K562 (cell line): ENCODE measurements at regions not wholly inside any gene's neighbourhood (a gene's known extent, or its start where the extent isn't known, plus 50 kb on each side); places are given as distances from the start of the nearest gene placed in this dataset.

Experiments used
- ATAC-seq: fragments of 200-7000 bp; cut with Tn5 transposase; 3 replicates; pipeline ENCODE4 v1.9.1; 2020; ENCODE audit warnings: moderate library complexity
- BruUV-seq: library from RNA; stranded (reverse); fragments of 400-500 nt; replicated peaks from 2 replicates; lab custom pipeline; 2021; lab: Mats Ljungman, UMichigan
- CTCF ChIA-PET: fragments of 300-600 bp; formaldehyde crosslinking; extraction: SDS; loops from one replicate; lab custom pipeline; 2021; ENCODE audit warnings: low intra/inter-chr PET ratio; lab: Yijun Ruan, JAX
- POLR2A ChIA-PET: fragments of 300-600, 350-650 bp; sonication (Branson Sonifier 250); formaldehyde crosslinking; extraction: SDS; loops from one replicate; lab custom pipeline; 2021; ENCODE audit warnings: antibody characterized with exemption, inconsistent platforms; lab: Yijun Ruan, JAX
- DNase-seq, 4 experiments: peaks; one replicate each; pipeline versions ENCODE4 v3.0.0 to v3.0.0-alpha.2; 2011 to 2018; ENCODE audit warnings: low spot score in 3 of 4, mixed read lengths in 3 of 4; ENCODE audit errors: extremely low read depth in 1 of 4
- FAIRE-seq: peaks from 2 replicates; lab custom pipeline; 2011; peaks lifted over from hg19 to GRCh38; lab: Jason Lieb, UNC
- H2AFZ ChIP-seq: 2 replicates; pipeline ENCODE4 v1.6.0; 2011; ENCODE audit warnings: low read depth, low read length, control low read depth, inconsistent platforms
- H3K27ac ChIP-seq: fragments of 200-600 bp; 3 replicates; pipeline ENCODE4 v1.8.0; 2011; ENCODE audit warnings: low read depth, mild to moderate bottlenecking, control low read depth, inconsistent platforms, low read length, moderate library complexity, mixed read lengths; ENCODE audit errors: extremely low read depth
- H3K27me3 ChIP-seq, 2 experiments: fragments of 300-600 bp in 1 of 2; 2 replicates in 1 of 2; 3 replicates in 1 of 2; pipeline versions ENCODE4 v1.6.0 to v1.8.0; 2011; ENCODE audit warnings: inconsistent platforms in 2 of 2, low read length in 2 of 2, mild to moderate bottlenecking in 1 of 2, mixed read lengths in 1 of 2, moderate library complexity in 1 of 2; ENCODE audit not compliant: control insufficient read depth in 2 of 2, insufficient read depth in 2 of 2
- H3K36me3 ChIP-seq: fragments of 300-600 bp; 3 replicates; pipeline ENCODE4 v1.8.0; 2011; ENCODE audit warnings: mild to moderate bottlenecking, low read length, inconsistent platforms; ENCODE audit not compliant: control insufficient read depth, insufficient read depth
- H3K4me1 ChIP-seq, 2 experiments: fragments of 200-600 bp in 1 of 2; replicated peaks in 1 of 2; 2 replicates in 1 of 2; 3 replicates in 1 of 2; pipeline versions ENCODE4 v1.5.1 to v1.8.0; 2011; ENCODE audit warnings: inconsistent platforms in 2 of 2, low read length in 2 of 2, mild to moderate bottlenecking in 1 of 2, mixed read lengths in 1 of 2, moderate library complexity in 1 of 2; ENCODE audit not compliant: control insufficient read depth in 2 of 2, insufficient read depth in 2 of 2
- H3K4me2 ChIP-seq: 2 replicates; pipeline ENCODE4 v1.6.1; 2011; ENCODE audit warnings: low read length, control low read depth, inconsistent platforms, mixed read lengths; ENCODE audit not compliant: insufficient read depth
- H3K4me3 ChIP-seq: fragments of 200-600 bp; sonication (generic), shearing (Covaris generic); 2 replicates; pipeline ENCODE4 v1.5.1; 2016; ENCODE audit warnings: control low read depth, inconsistent platforms
- H3K79me2 ChIP-seq: fragments of 200-600 bp; 3 replicates; pipeline ENCODE4 v1.8.0; 2011; ENCODE audit warnings: low read length, inconsistent platforms; ENCODE audit not compliant: control insufficient read depth, insufficient read depth
- H3K9ac ChIP-seq, 2 experiments: 2 replicates each; pipeline versions ENCODE4 v1.6.0 to v1.6.1; 2011; ENCODE audit warnings: low read depth in 2 of 2, low read length in 2 of 2, control low read depth in 1 of 2, inconsistent platforms in 1 of 2, mild to moderate bottlenecking in 1 of 2, mixed read lengths in 1 of 2; ENCODE audit not compliant: insufficient read depth in 1 of 2
- H3K9me1 ChIP-seq: one replicate; pipeline ENCODE4 v1.6.0; 2011; ENCODE audit warnings: inconsistent platforms, mild to moderate bottlenecking, low read length, moderate library complexity; ENCODE audit not compliant: control insufficient read depth, insufficient read depth
- H3K9me3 ChIP-seq: replicated peaks from 2 replicates; pipeline ENCODE4 v1.5.1; 2011; ENCODE audit warnings: low read depth, low read length, inconsistent platforms; ENCODE audit not compliant: control insufficient read depth, insufficient read depth
- H4K20me1 ChIP-seq: replicated peaks from 2 replicates; pipeline ENCODE4 v1.6.1; 2011; ENCODE audit warnings: low read length, inconsistent platforms, mixed read lengths; ENCODE audit not compliant: control insufficient read depth, insufficient read depth
- ARID3A ChIP-seq: IDR thresholded peaks from 2 replicates; pipeline ENCODE4 v1.6.1; 2012; ENCODE audit warnings: low read depth, low read length, improper control_type of control experiment, borderline replicate concordance
- CBX8 ChIP-seq: fragments of 200-600 bp; sonication (generic); IDR thresholded peaks from 2 replicates; pipeline ENCODE4 v1.6.1; 2012; ENCODE audit warnings: borderline replicate concordance, mixed run types, low read depth, mild to moderate bottlenecking, moderate library complexity, mixed read lengths, low read length, control low read depth, inconsistent platforms; ENCODE audit not compliant: poor library complexity, severe bottlenecking; ENCODE audit errors: extremely low read depth
- HDGF ChIP-seq: fragments of 450-650 bp; IDR thresholded peaks from 2 replicates; pipeline ENCODE4 v1.6.1; 2016
- HIVEP1 ChIP-seq: fragments of 250-450 bp; sonication (Bioruptor Pico); IDR thresholded peaks from 2 replicates; pipeline ENCODE4 v1.4.0; 2020; ENCODE audit warnings: mild to moderate bottlenecking
- HLTF ChIP-seq: fragments of 450-650 bp; IDR thresholded peaks from 2 replicates; pipeline ENCODE4 v1.6.1; 2016
- JUND ChIP-seq, 2 experiments: IDR thresholded peaks; 2 replicates in 1 of 2; 3 replicates in 1 of 2; pipeline ENCODE4 v1.6.1; 2011; ENCODE audit warnings: borderline replicate concordance in 2 of 2, low read depth in 2 of 2, low read length in 2 of 2, improper control_type of control experiment in 1 of 2, missing biosample characterization in 1 of 2, missing genetic modification characterization in 1 of 2, missing genetic modification reagents in 1 of 2
- MAFF ChIP-seq: IDR thresholded peaks from 2 replicates; pipeline ENCODE4 v1.6.1; 2012; ENCODE audit warnings: low read length, improper control_type of control experiment
- MAZ ChIP-seq, 2 experiments: fragments of 450-650 bp in 1 of 2; sonication (generic) in 1 of 2; formaldehyde crosslinking; IDR thresholded peaks in 1 of 2; conservative IDR thresholded peaks in 1 of 2; 2 replicates each; pipeline versions ENCODE4 v1.4.0 to v1.5.0; 2020; ENCODE audit warnings: mild to moderate bottlenecking in 1 of 2, missing genetic modification reagents in 1 of 2
- MYNN ChIP-seq, 2 experiments: sonication (generic); formaldehyde crosslinking in 1 of 2; IDR thresholded peaks; 2 replicates each; pipeline versions ENCODE4 v1.5.0 to v1.6.1; 2016 to 2020; ENCODE audit warnings: antibody characterized with exemption in 1 of 2, missing genetic modification reagents in 1 of 2
- RBM14 ChIP-seq: fragments of 200-400 bp; formaldehyde crosslinking; IDR thresholded peaks from 2 replicates; pipeline ENCODE4 v1.6.1; 2018; ENCODE audit warnings: low read depth, mild to moderate bottlenecking, low read length, moderate library complexity, borderline replicate concordance; ENCODE audit not compliant: insufficient read depth
- RBM22 ChIP-seq: fragments of 200-400 bp; formaldehyde crosslinking; IDR thresholded peaks from 2 replicates; pipeline ENCODE4 v1.6.1; 2018; ENCODE audit warnings: low read length, low read depth; ENCODE audit not compliant: poor library complexity, severe bottlenecking
- ZBTB2 ChIP-seq: fragments of 450-650 bp; IDR thresholded peaks from 2 replicates; pipeline ENCODE4 v1.6.1; 2016; ENCODE audit warnings: antibody characterized with exemption
- ZBTB26 ChIP-seq: fragments of 450-650 bp; formaldehyde crosslinking; IDR thresholded peaks from 2 replicates; pipeline ENCODE4 v1.4.0; 2022; ENCODE audit warnings: missing genetic modification characterization
- ZNF23 ChIP-seq: fragments of 250-450 bp; sonication (Bioruptor Pico); IDR thresholded peaks from 2 replicates; pipeline ENCODE4 v1.4.0; 2020; ENCODE audit warnings: mild to moderate bottlenecking
- ZNF253 ChIP-seq: fragments of 250-450 bp; sonication (Bioruptor Pico); conservative IDR thresholded peaks from 2 replicates; pipeline ENCODE4 v1.6.1; 2021; ENCODE audit warnings: mild to moderate bottlenecking
- ZNF274 ChIP-seq: IDR thresholded peaks from 2 replicates; pipeline ENCODE4 v1.6.1; 2011; ENCODE audit warnings: low read depth, mild to moderate bottlenecking, low read length, moderate library complexity, borderline replicate concordance
- WGBS: fragments of 100-300 bp; shearing (Covaris generic); methylation state at CpG from one replicate; pipeline ENCODE4 v1.1.6; 2016; ENCODE audit warnings: low coverage, mixed read lengths; ENCODE audit not compliant: insufficient coverage; ENCODE audit errors: missing lambda C conversion rate; 5-methylcytosine and 5-hydroxymethylcytosine counted together
- in situ Hi-C: fragments of 300-500 bp; cut with MboI; formaldehyde crosslinking; loops from 4 replicates; pipeline ENCODE4 v1.15.0; 2018; ENCODE audit warnings: inconsistent platforms, mixed read lengths
- intact Hi-C: fragments of 100-400 bp; cut with micrococcal nuclease; formaldehyde crosslinking; loops from 2 replicates; pipeline ENCODE4 v1.14.2; 2022

GRCh38 chr1:168923521-168924136 lies 182.9 kb upstream of the ATP1B1 start (continued):
- no peak for TF ChIP-seq ARID3A

GRCh38 chr1:168924976-168925375 lies 181.5 kb upstream of the ATP1B1 start:
- intact Hi-C loops = no loop called here
- FAIRE-seq (no peak), DNase-seq (no peak), ATAC-seq (no peak)
- no peak for TF ChIP-seq ZBTB26 (CRISPR knock-in tag)
- no peak for TF ChIP-seq MYNN (IDR thresholded peaks at IDR 0.05)
- TF ChIP-seq MYNN (CRISPR knock-in tag; IDR thresholded peaks at IDR 0.05) = no peak
- TF ChIP-seq ZNF274 = no peak
- TF ChIP-seq ZNF253 (CRISPR knock-in tag) = no peak
- no peak for TF ChIP-seq HLTF
- TF ChIP-seq ZNF23 (CRISPR knock-in tag) = no peak
- no peak for TF ChIP-seq JUND (IDR thresholded peaks at IDR 0.05; ENCODE audit: borderline replicate concordance, low read depth, low read length)
- no peak for TF ChIP-seq JUND (tag; IDR thresholded peaks at IDR 0.05; ENCODE audit: borderline replicate concordance, low read depth, low read length)
- TF ChIP-seq MAZ (CRISPR knock-in tag; conservative IDR thresholded peaks at IDR 0.05 in 1 of 2, IDR thresholded peaks at IDR 0.05 in 1 of 2) = no peak
- TF ChIP-seq RBM22 = no peak
- no peak for TF ChIP-seq HDGF
- no peak for TF ChIP-seq MAFF
- no peak for TF ChIP-seq ZBTB2
- TF ChIP-seq RBM14 = no peak
- TF ChIP-seq HIVEP1 (CRISPR knock-in tag) = no peak
- no peak for TF ChIP-seq CBX8
- H3K27ac ChIP-seq = no peak overlapping the region
- H3K27me3 ChIP-seq = no peaks in the 10 kb centered on the region
- no peaks in the 10 kb centered on the region for H3K4me1 ChIP-seq
- no peaks in the 10 kb centered on the region for H3K36me3 ChIP-seq
- in situ Hi-C loops = no loop called here
- H3K9me3 ChIP-seq = no peaks in the 10 kb centered on the region
- CTCF ChIA-PET = no interaction called here
- POLR2A ChIA-PET = interaction anchor here (0.7 kb wide), 1 partner anchor 32 kb away, joined by 3 read pairs; no protein-coding TSS in a partner anchor
- no peaks in the 10 kb centered on the region for H4K20me1 ChIP-seq
- 0% methylated on average over 1 of the region's 1 CpG for WGBS
- no TSS peak for BruUV-seq
- H3K79me2 ChIP-seq = no peaks in the 10 kb centered on the region
- H3K4me3 ChIP-seq = no peak overlapping the region
- no peak overlapping the region for H3K4me2 ChIP-seq
- H3K9ac ChIP-seq = no peak overlapping the region
- H3K9me1 ChIP-seq = no peaks in the 10 kb centered on the region
- no peak overlapping the region for H2AFZ ChIP-seq
